H9 (cell line): ENCODE measurements at regions not wholly inside any gene's neighbourhood (a gene's known extent, or its start where the extent isn't known, plus 50 kb on each side); places are given as distances from the start of the nearest gene placed in this dataset.
A peak's percentile ranks its signal among the peaks of the same experiment; 100 is the strongest.

Source experiments
- DNase-seq: peaks from one replicate; pipeline ENCODE4 v3.0.0-alpha.2; 2017
- H2AFZ ChIP-seq: one replicate; pipeline ENCODE4 v1.6.1; 2013; ENCODE audit warnings: mild to moderate bottlenecking, low read length, control low read depth, moderate library complexity
- H2AK5ac ChIP-seq: 2 replicates; pipeline ENCODE4 v1.6.1; 2013; ENCODE audit warnings: low read length, control low read depth, mixed read lengths; ENCODE audit not compliant: insufficient read length
- H2BK120ac ChIP-seq: one replicate; pipeline ENCODE4 v1.6.1; 2013; ENCODE audit warnings: low read depth, mild to moderate bottlenecking, low read length, control low read depth, inconsistent platforms; ENCODE audit not compliant: poor library complexity, severe bottlenecking
- H2BK12ac ChIP-seq: 2 replicates; pipeline ENCODE4 v1.6.1; 2013; ENCODE audit warnings: low read length, control low read depth, mixed read lengths, low read depth; ENCODE audit not compliant: insufficient read length
- H2BK15ac ChIP-seq: 2 replicates; pipeline ENCODE4 v1.6.1; 2013; ENCODE audit warnings: low read depth, low read length, control low read depth
- H2BK20ac ChIP-seq: one replicate; pipeline ENCODE4 v1.6.1; 2013; ENCODE audit warnings: low read depth, mild to moderate bottlenecking, low read length, control low read depth, inconsistent platforms; ENCODE audit not compliant: poor library complexity, severe bottlenecking
- H2BK5ac ChIP-seq: 2 replicates; pipeline ENCODE4 v1.6.1; 2013; ENCODE audit warnings: low read length, control low read depth, mixed read lengths; ENCODE audit not compliant: insufficient read length
- H3K14ac ChIP-seq: 2 replicates; pipeline ENCODE4 v1.6.1; 2013; ENCODE audit warnings: low read length, control low read depth; ENCODE audit not compliant: insufficient read depth
- H3K18ac ChIP-seq: 2 replicates; pipeline ENCODE4 v1.6.1; 2013; ENCODE audit warnings: low read depth, mild to moderate bottlenecking, mixed read lengths, low read length, control low read depth; ENCODE audit not compliant: insufficient read length
- H3K23ac ChIP-seq: 2 replicates; pipeline ENCODE4 v1.6.1; 2013; ENCODE audit warnings: low read length, control low read depth, mixed read lengths, low read depth; ENCODE audit not compliant: insufficient read length
- H3K23me2 ChIP-seq: 2 replicates; pipeline ENCODE4 v1.6.1; 2013; ENCODE audit warnings: low read depth, mild to moderate bottlenecking, mixed read lengths, low read length, control low read depth; ENCODE audit not compliant: insufficient read length, poor library complexity, severe bottlenecking
- H3K27ac ChIP-seq: 2 replicates; pipeline ENCODE4 v1.5.1; 2013; ENCODE audit warnings: low read length, control low read depth, mixed read lengths, low read depth; ENCODE audit not compliant: insufficient read length
- H3K27me3 ChIP-seq: 2 replicates; pipeline ENCODE4 v1.6.1; 2013; ENCODE audit warnings: low read length, control low read depth, inconsistent platforms; ENCODE audit not compliant: insufficient read depth
- H3K4ac ChIP-seq: 2 replicates; pipeline ENCODE4 v1.6.1; 2013; ENCODE audit warnings: low read depth, mild to moderate bottlenecking, control low read depth, inconsistent platforms, low read length, moderate library complexity
- H3K4me1 ChIP-seq: 2 replicates; pipeline ENCODE4 v1.6.1; 2013; ENCODE audit warnings: low read length, control low read depth, inconsistent platforms; ENCODE audit not compliant: insufficient read depth
- H3K4me2 ChIP-seq: 2 replicates; pipeline ENCODE4 v1.6.1; 2013; ENCODE audit warnings: low read length, control low read depth, mixed read lengths; ENCODE audit not compliant: insufficient read length, insufficient read depth
- H3K56ac ChIP-seq: 2 replicates; pipeline ENCODE4 v1.6.1; 2013; ENCODE audit warnings: low read depth, mild to moderate bottlenecking, mixed read lengths, low read length, control low read depth; ENCODE audit not compliant: insufficient read length
- H3K79me1 ChIP-seq: 2 replicates; pipeline ENCODE4 v1.6.1; 2013; ENCODE audit warnings: low read depth, mild to moderate bottlenecking, moderate library complexity, low read length, control low read depth, inconsistent platforms; ENCODE audit not compliant: insufficient read depth, poor library complexity, severe bottlenecking
- H3K79me2 ChIP-seq: 2 replicates; pipeline ENCODE4 v1.6.1; 2013; ENCODE audit warnings: low read length, control low read depth, inconsistent platforms; ENCODE audit not compliant: insufficient read depth
- H3K9ac ChIP-seq: 2 replicates; pipeline ENCODE4 v1.6.1; 2013; ENCODE audit warnings: low read length, control low read depth, mixed read lengths; ENCODE audit not compliant: insufficient read length; ENCODE audit errors: extremely low read depth
- H3K9me3 ChIP-seq: one replicate; pipeline ENCODE4 v1.6.1; 2013; ENCODE audit warnings: low read depth, low read length, inconsistent platforms; ENCODE audit not compliant: control insufficient read depth
- H3T11ph ChIP-seq: one replicate; pipeline ENCODE4 v1.6.1; 2013; ENCODE audit warnings: mild to moderate bottlenecking, low read length, control low read depth, inconsistent platforms
- H4K20me1 ChIP-seq: one replicate; pipeline ENCODE4 v1.6.1; 2013; ENCODE audit not compliant: control insufficient read depth, insufficient read length, insufficient read depth
- H4K5ac ChIP-seq: 2 replicates; pipeline ENCODE4 v1.6.1; 2013; ENCODE audit warnings: low read depth, mild to moderate bottlenecking, mixed read lengths, low read length, control low read depth; ENCODE audit not compliant: insufficient read length
- H4K8ac ChIP-seq: replicated peaks from 2 replicates; pipeline ENCODE4 v1.6.1; 2013; ENCODE audit warnings: low read length, control low read depth, mixed read lengths, low read depth; ENCODE audit not compliant: insufficient read length
- H4K91ac ChIP-seq: 2 replicates; pipeline ENCODE4 v1.6.1; 2013; ENCODE audit warnings: low read depth, mild to moderate bottlenecking, moderate library complexity, mixed read lengths, low read length, control low read depth; ENCODE audit not compliant: insufficient read length
- H3K27ac Mint-ChIP-seq, 3 experiments: 2 replicates in 2 of 3; 3 replicates in 1 of 3; pipeline ENCODE4 v1.8.0; 2020 to 2021; ENCODE audit warnings: mixed read lengths in 3 of 3, mild to moderate bottlenecking in 1 of 3, moderate library complexity in 1 of 3
- H3K27me3 Mint-ChIP-seq: 2 replicates; pipeline ENCODE4 v1.8.0; 2021; ENCODE audit warnings: low read depth, mild to moderate bottlenecking, moderate library complexity, mixed read lengths
- H3K36me3 Mint-ChIP-seq, 3 experiments: 2 replicates in 2 of 3; 3 replicates in 1 of 3; pipeline ENCODE4 v1.8.0; 2020 to 2021; ENCODE audit warnings: low read depth in 3 of 3, mixed read lengths in 3 of 3; ENCODE audit not compliant: insufficient read depth in 1 of 3
- H3K4me1 Mint-ChIP-seq, 2 experiments: 2 replicates each; pipeline ENCODE4 v1.8.0; 2020; ENCODE audit warnings: mixed read lengths in 2 of 2
- H3K4me3 Mint-ChIP-seq, 2 experiments: 2 replicates in 1 of 2; 3 replicates in 1 of 2; pipeline ENCODE4 v1.8.0; 2020 to 2021; ENCODE audit warnings: mild to moderate bottlenecking in 2 of 2, mixed read lengths in 2 of 2, moderate library complexity in 1 of 2
- H3K9me3 Mint-ChIP-seq, 2 experiments: 2 replicates in 1 of 2; 3 replicates in 1 of 2; pipeline ENCODE4 v1.8.0; 2020; ENCODE audit warnings: mild to moderate bottlenecking in 2 of 2, mixed read lengths in 2 of 2, moderate library complexity in 1 of 2
- WGBS: extraction: QIAGEN DNeasy Blood & Tissue Kit; methylation state at CpG from one replicate; pipeline ENCODE4 v1.1.7; 2013; ENCODE audit warnings: missing lambda C conversion rate, low lambda C conversion rate, mixed read lengths; ENCODE audit not compliant: insufficient read length; ENCODE audit errors: extremely low coverage; 5-methylcytosine and 5-hydroxymethylcytosine counted together
- TF ChIP-seq, protein P1 (sequence below): fragments of 200-600 bp; sonication (generic); conservative IDR thresholded peaks from 3 replicates; pipeline ENCODE4 v1.8.0; 2021; ENCODE audit warnings: antibody characterized with exemption, mild to moderate bottlenecking

DNA sequence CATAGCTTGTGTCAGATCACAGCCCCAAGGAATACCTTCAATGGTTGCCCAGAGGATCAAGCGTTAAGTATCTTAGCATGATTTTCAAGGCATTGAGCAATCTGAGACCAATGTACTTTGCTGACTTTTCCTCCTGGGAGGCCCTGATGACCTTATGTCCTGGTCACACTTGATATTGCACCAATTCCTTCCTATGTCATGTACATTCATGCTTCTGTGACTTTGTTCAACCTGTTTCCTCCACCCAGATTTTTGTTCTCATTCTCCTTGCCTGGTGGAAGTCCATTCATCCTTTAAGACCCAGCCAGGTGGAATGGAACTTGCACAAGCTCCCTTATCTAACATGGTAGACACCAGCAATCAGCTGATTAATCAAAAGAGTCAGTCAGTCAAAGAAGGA is 160.8 kb downstream of the PFKFB3 start:
- H4K91ac ChIP-seq, result no peak overlapping the region
- H2BK20ac ChIP-seq, result no peak overlapping the region
- H2BK120ac ChIP-seq, result no peak overlapping the region
- H3K14ac ChIP-seq, result no peak overlapping the region
- H3K9ac ChIP-seq, result no peak overlapping the region
- H3K4ac ChIP-seq, result no peak overlapping the region
- DNase-seq, result no peak
- no peak overlapping the region for H3K27ac ChIP-seq
- no peak overlapping the region for H3K56ac ChIP-seq
- Mint-ChIP-seq H3K4me1 (peaks cover 36 to 41% of the 10 kb centered on the region in 2 experiments), H3K36me3 (peaks cover 0 to 32% (median 2%) of the 10 kb centered on the region in 3 experiments; a peak in 3 of 7 replicates), H3K4me3 (no peak overlapping the region), H3K27me3 (no peaks in the 10 kb centered on the region; the same call in 1 of the 2 replicates), H3K27ac (0 out of 7 replicates have a peak overlapping the region, but pooled peaks of 1 of the 3 experiments have one; percentile 9), H3K9me3 (peaks cover 9 to 11% of the 10 kb centered on the region in 2 experiments; a peak in 4 of 5 replicates)
- no peaks in the 10 kb centered on the region for H3K9me3 ChIP-seq
- no CpG with 5 or more reads among the region's 1 CpG for WGBS
- no peak overlapping the region for H4K8ac ChIP-seq
- no peak overlapping the region for H2AK5ac ChIP-seq
- no peak overlapping the region for H2BK12ac ChIP-seq
- H3K27me3 ChIP-seq, result no peaks in the 10 kb centered on the region
- H2BK15ac ChIP-seq, result no peak overlapping the region
- H3K23me2 ChIP-seq, result no peaks in the 10 kb centered on the region
- no peak overlapping the region for H3K23ac ChIP-seq
- H2AFZ ChIP-seq, result no peak overlapping the region
- no peak overlapping the region for H2BK5ac ChIP-seq
- H3T11ph ChIP-seq, result no peak overlapping the region
- no peaks in the 10 kb centered on the region for H3K79me1 ChIP-seq
- TF ChIP-seq, protein P1, sequence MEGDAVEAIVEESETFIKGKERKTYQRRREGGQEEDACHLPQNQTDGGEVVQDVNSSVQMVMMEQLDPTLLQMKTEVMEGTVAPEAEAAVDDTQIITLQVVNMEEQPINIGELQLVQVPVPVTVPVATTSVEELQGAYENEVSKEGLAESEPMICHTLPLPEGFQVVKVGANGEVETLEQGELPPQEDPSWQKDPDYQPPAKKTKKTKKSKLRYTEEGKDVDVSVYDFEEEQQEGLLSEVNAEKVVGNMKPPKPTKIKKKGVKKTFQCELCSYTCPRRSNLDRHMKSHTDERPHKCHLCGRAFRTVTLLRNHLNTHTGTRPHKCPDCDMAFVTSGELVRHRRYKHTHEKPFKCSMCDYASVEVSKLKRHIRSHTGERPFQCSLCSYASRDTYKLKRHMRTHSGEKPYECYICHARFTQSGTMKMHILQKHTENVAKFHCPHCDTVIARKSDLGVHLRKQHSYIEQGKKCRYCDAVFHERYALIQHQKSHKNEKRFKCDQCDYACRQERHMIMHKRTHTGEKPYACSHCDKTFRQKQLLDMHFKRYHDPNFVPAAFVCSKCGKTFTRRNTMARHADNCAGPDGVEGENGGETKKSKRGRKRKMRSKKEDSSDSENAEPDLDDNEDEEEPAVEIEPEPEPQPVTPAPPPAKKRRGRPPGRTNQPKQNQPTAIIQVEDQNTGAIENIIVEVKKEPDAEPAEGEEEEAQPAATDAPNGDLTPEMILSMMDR, result no peak
- no peak overlapping the region for H3K4me2 ChIP-seq
- H4K20me1 ChIP-seq, result no peaks in the 10 kb centered on the region
- H3K4me1 ChIP-seq, result peaks cover 3% of the 10 kb centered on the region
- H3K79me2 ChIP-seq, result no peaks in the 10 kb centered on the region
- no peak overlapping the region for H3K18ac ChIP-seq
- H4K5ac ChIP-seq, result no peak overlapping the region
